ENCODE measurements at regions not wholly inside any gene's neighbourhood (a gene's known extent, or its start where the extent isn't known, plus 50 kb on each side); places are given as distances from the start of the nearest gene placed in this dataset.
A peak's percentile ranks its signal among the peaks of the same experiment; 100 is the strongest.

GRCh38 chr3:104746056-104746455 lies 620.7 kb upstream of the ALCAM start:
- DNase-seq, result no peak
- Histone ChIP-seq H3K9me3 (no peaks in the 10 kb centered on the region), H3K27me3 (no peaks in the 10 kb centered on the region), H3K4me3 (replicated peaks in 1 of 3) (no peak overlapping the region), H3K27ac (no peak overlapping the region), H3K4me1 (no peaks in the 10 kb centered on the region), H3K36me3 (no peaks in the 10 kb centered on the region)
- TF ChIP-seq POLR2A (IDR thresholded peaks at IDR 0.05), result no peak
- no peak for TF ChIP-seq CTCF (IDR thresholded peaks at IDR 0.05)
- intact Hi-C loops (cut with DNase I), result no loop called here

- H3K4me3 ChIP-seq (replicated peaks in 1 of 3), result no peak overlapping the region
- no peak for DNase-seq
- 38 to 65% methylated on average over 4 of the region's 4 CpGs for WGBS, 2 donors
- intact Hi-C loops (cut with DNase I), result no loop called here
- no peaks in the 10 kb centered on the region for H3K4me1 ChIP-seq
- H3K27ac ChIP-seq, result no peak overlapping the region
- H3K36me3 ChIP-seq, result no peaks in the 10 kb centered on the region
- no peaks in the 10 kb centered on the region for H3K9me3 ChIP-seq
- H3K27me3 ChIP-seq, result no peaks in the 10 kb centered on the region
- TF ChIP-seq CTCF (IDR thresholded peaks at IDR 0.05), result no peak
- no peak for TF ChIP-seq POLR2A (IDR thresholded peaks at IDR 0.05)
Observed at GRCh38 chr3:104750581-104750980, 616.1 kb upstream of the ALCAM start.

- Histone ChIP-seq H3K9me3 (no peaks in the 10 kb centered on the region), H3K4me1 (no peaks in the 10 kb centered on the region), H3K4me3 (replicated peaks in 1 of 3) (no peak overlapping the region), H3K36me3 (no peaks in the 10 kb centered on the region), H3K27me3 (no peaks in the 10 kb centered on the region), H3K27ac (no peak overlapping the region)
- intact Hi-C loops (cut with DNase I), result no loop called here
- WGBS, 2 donors, result 97 to 100% methylated on average over 1 of the region's 1 CpG
- DNase-seq, result no peak
- TF ChIP-seq CTCF (IDR thresholded peaks at IDR 0.05) (no peak), POLR2A (IDR thresholded peaks at IDR 0.05) (no peak)
Observed at GRCh38 chr3:104755791-104756190, 610.9 kb upstream of the ALCAM start.

- no peaks in the 10 kb centered on the region for H3K9me3 ChIP-seq
- no peak overlapping the region for H3K4me3 ChIP-seq (replicated peaks in 1 of 3)
- H3K36me3 ChIP-seq, result no peaks in the 10 kb centered on the region
- TF ChIP-seq CTCF (IDR thresholded peaks at IDR 0.05) (no peak), POLR2A (IDR thresholded peaks at IDR 0.05) (no peak)
- intact Hi-C loops (cut with DNase I), result no loop called here
- no peaks in the 10 kb centered on the region for H3K27me3 ChIP-seq
- H3K27ac ChIP-seq, result no peak overlapping the region
- peak in 1 of 2 donors; percentile 13 for DNase-seq
- H3K4me1 ChIP-seq, result peaks cover 5 to 9% of the 10 kb centered on the region in 2 donors
Observed at GRCh38 chr3:104763007-104763406, 603.7 kb upstream of the ALCAM start.

- DNase-seq, result no peak
- intact Hi-C loops (cut with DNase I), result no loop called here
- Histone ChIP-seq H3K4me3 (replicated peaks in 1 of 3) (no peak overlapping the region), H3K27ac (no peak overlapping the region), H3K4me1 (peaks cover 5 to 9% of the 10 kb centered on the region in 2 donors), H3K36me3 (no peaks in the 10 kb centered on the region), H3K9me3 (no peaks in the 10 kb centered on the region), H3K27me3 (no peaks in the 10 kb centered on the region)
- 77 to 84% methylated on average over 4 of the region's 4 CpGs for WGBS, 2 donors
- TF ChIP-seq POLR2A (IDR thresholded peaks at IDR 0.05) (no peak), CTCF (IDR thresholded peaks at IDR 0.05) (no peak)
Observed at GRCh38 chr3:104764496-104764895, 602.2 kb upstream of the ALCAM start.
